H9 (cell line): ENCODE measurements at regions not wholly inside any gene's neighbourhood (a gene's known extent, or its start where the extent isn't known, plus 50 kb on each side); places are given as distances from the start of the nearest gene placed in this dataset.
"Not testable (repeated sequence)": the region's sequence is repeated elsewhere in the genome, so short reads cannot be mapped to it uniquely, and the experiment has no call there.

Source experiments
- DNase-seq: peaks from one replicate; pipeline ENCODE4 v3.0.0-alpha.2; 2017
- H2AFZ ChIP-seq: one replicate; pipeline ENCODE4 v1.6.1; 2013; ENCODE audit warnings: mild to moderate bottlenecking, low read length, control low read depth, moderate library complexity
- H2AK5ac ChIP-seq: 2 replicates; pipeline ENCODE4 v1.6.1; 2013; ENCODE audit warnings: low read length, control low read depth, mixed read lengths; ENCODE audit not compliant: insufficient read length
- H2BK120ac ChIP-seq: one replicate; pipeline ENCODE4 v1.6.1; 2013; ENCODE audit warnings: low read depth, mild to moderate bottlenecking, low read length, control low read depth, inconsistent platforms; ENCODE audit not compliant: poor library complexity, severe bottlenecking
- H2BK12ac ChIP-seq: 2 replicates; pipeline ENCODE4 v1.6.1; 2013; ENCODE audit warnings: low read length, control low read depth, mixed read lengths, low read depth; ENCODE audit not compliant: insufficient read length
- H2BK15ac ChIP-seq: 2 replicates; pipeline ENCODE4 v1.6.1; 2013; ENCODE audit warnings: low read depth, low read length, control low read depth
- H2BK20ac ChIP-seq: one replicate; pipeline ENCODE4 v1.6.1; 2013; ENCODE audit warnings: low read depth, mild to moderate bottlenecking, low read length, control low read depth, inconsistent platforms; ENCODE audit not compliant: poor library complexity, severe bottlenecking
- H2BK5ac ChIP-seq: 2 replicates; pipeline ENCODE4 v1.6.1; 2013; ENCODE audit warnings: low read length, control low read depth, mixed read lengths; ENCODE audit not compliant: insufficient read length
- H3K14ac ChIP-seq: 2 replicates; pipeline ENCODE4 v1.6.1; 2013; ENCODE audit warnings: low read length, control low read depth; ENCODE audit not compliant: insufficient read depth
- H3K18ac ChIP-seq: 2 replicates; pipeline ENCODE4 v1.6.1; 2013; ENCODE audit warnings: low read depth, mild to moderate bottlenecking, mixed read lengths, low read length, control low read depth; ENCODE audit not compliant: insufficient read length
- H3K23ac ChIP-seq: 2 replicates; pipeline ENCODE4 v1.6.1; 2013; ENCODE audit warnings: low read length, control low read depth, mixed read lengths, low read depth; ENCODE audit not compliant: insufficient read length
- H3K23me2 ChIP-seq: 2 replicates; pipeline ENCODE4 v1.6.1; 2013; ENCODE audit warnings: low read depth, mild to moderate bottlenecking, mixed read lengths, low read length, control low read depth; ENCODE audit not compliant: insufficient read length, poor library complexity, severe bottlenecking
- H3K27ac ChIP-seq: 2 replicates; pipeline ENCODE4 v1.5.1; 2013; ENCODE audit warnings: low read length, control low read depth, mixed read lengths, low read depth; ENCODE audit not compliant: insufficient read length
- H3K27me3 ChIP-seq: 2 replicates; pipeline ENCODE4 v1.6.1; 2013; ENCODE audit warnings: low read length, control low read depth, inconsistent platforms; ENCODE audit not compliant: insufficient read depth
- H3K4ac ChIP-seq: 2 replicates; pipeline ENCODE4 v1.6.1; 2013; ENCODE audit warnings: low read depth, mild to moderate bottlenecking, control low read depth, inconsistent platforms, low read length, moderate library complexity
- H3K4me1 ChIP-seq: 2 replicates; pipeline ENCODE4 v1.6.1; 2013; ENCODE audit warnings: low read length, control low read depth, inconsistent platforms; ENCODE audit not compliant: insufficient read depth
- H3K4me2 ChIP-seq: 2 replicates; pipeline ENCODE4 v1.6.1; 2013; ENCODE audit warnings: low read length, control low read depth, mixed read lengths; ENCODE audit not compliant: insufficient read length, insufficient read depth
- H3K56ac ChIP-seq: 2 replicates; pipeline ENCODE4 v1.6.1; 2013; ENCODE audit warnings: low read depth, mild to moderate bottlenecking, mixed read lengths, low read length, control low read depth; ENCODE audit not compliant: insufficient read length
- H3K79me1 ChIP-seq: 2 replicates; pipeline ENCODE4 v1.6.1; 2013; ENCODE audit warnings: low read depth, mild to moderate bottlenecking, moderate library complexity, low read length, control low read depth, inconsistent platforms; ENCODE audit not compliant: insufficient read depth, poor library complexity, severe bottlenecking
- H3K79me2 ChIP-seq: 2 replicates; pipeline ENCODE4 v1.6.1; 2013; ENCODE audit warnings: low read length, control low read depth, inconsistent platforms; ENCODE audit not compliant: insufficient read depth
- H3K9ac ChIP-seq: 2 replicates; pipeline ENCODE4 v1.6.1; 2013; ENCODE audit warnings: low read length, control low read depth, mixed read lengths; ENCODE audit not compliant: insufficient read length; ENCODE audit errors: extremely low read depth
- H3K9me3 ChIP-seq: one replicate; pipeline ENCODE4 v1.6.1; 2013; ENCODE audit warnings: low read depth, low read length, inconsistent platforms; ENCODE audit not compliant: control insufficient read depth
- H3T11ph ChIP-seq: one replicate; pipeline ENCODE4 v1.6.1; 2013; ENCODE audit warnings: mild to moderate bottlenecking, low read length, control low read depth, inconsistent platforms
- H4K20me1 ChIP-seq: one replicate; pipeline ENCODE4 v1.6.1; 2013; ENCODE audit not compliant: control insufficient read depth, insufficient read length, insufficient read depth
- H4K5ac ChIP-seq: 2 replicates; pipeline ENCODE4 v1.6.1; 2013; ENCODE audit warnings: low read depth, mild to moderate bottlenecking, mixed read lengths, low read length, control low read depth; ENCODE audit not compliant: insufficient read length
- H4K8ac ChIP-seq: replicated peaks from 2 replicates; pipeline ENCODE4 v1.6.1; 2013; ENCODE audit warnings: low read length, control low read depth, mixed read lengths, low read depth; ENCODE audit not compliant: insufficient read length
- H4K91ac ChIP-seq: 2 replicates; pipeline ENCODE4 v1.6.1; 2013; ENCODE audit warnings: low read depth, mild to moderate bottlenecking, moderate library complexity, mixed read lengths, low read length, control low read depth; ENCODE audit not compliant: insufficient read length
- H3K27ac Mint-ChIP-seq, 3 experiments: 2 replicates in 2 of 3; 3 replicates in 1 of 3; pipeline ENCODE4 v1.8.0; 2020 to 2021; ENCODE audit warnings: mixed read lengths in 3 of 3, mild to moderate bottlenecking in 1 of 3, moderate library complexity in 1 of 3
- H3K27me3 Mint-ChIP-seq: 2 replicates; pipeline ENCODE4 v1.8.0; 2021; ENCODE audit warnings: low read depth, mild to moderate bottlenecking, moderate library complexity, mixed read lengths
- H3K36me3 Mint-ChIP-seq, 3 experiments: 2 replicates in 2 of 3; 3 replicates in 1 of 3; pipeline ENCODE4 v1.8.0; 2020 to 2021; ENCODE audit warnings: low read depth in 3 of 3, mixed read lengths in 3 of 3; ENCODE audit not compliant: insufficient read depth in 1 of 3
- H3K4me1 Mint-ChIP-seq, 2 experiments: 2 replicates each; pipeline ENCODE4 v1.8.0; 2020; ENCODE audit warnings: mixed read lengths in 2 of 2
- H3K4me3 Mint-ChIP-seq, 2 experiments: 2 replicates in 1 of 2; 3 replicates in 1 of 2; pipeline ENCODE4 v1.8.0; 2020 to 2021; ENCODE audit warnings: mild to moderate bottlenecking in 2 of 2, mixed read lengths in 2 of 2, moderate library complexity in 1 of 2
- H3K9me3 Mint-ChIP-seq, 2 experiments: 2 replicates in 1 of 2; 3 replicates in 1 of 2; pipeline ENCODE4 v1.8.0; 2020; ENCODE audit warnings: mild to moderate bottlenecking in 2 of 2, mixed read lengths in 2 of 2, moderate library complexity in 1 of 2
- WGBS: extraction: QIAGEN DNeasy Blood & Tissue Kit; methylation state at CpG from one replicate; pipeline ENCODE4 v1.1.7; 2013; ENCODE audit warnings: missing lambda C conversion rate, low lambda C conversion rate, mixed read lengths; ENCODE audit not compliant: insufficient read length; ENCODE audit errors: extremely low coverage; 5-methylcytosine and 5-hydroxymethylcytosine counted together
- TF ChIP-seq, protein P1 (sequence below): fragments of 200-600 bp; sonication (generic); conservative IDR thresholded peaks from 3 replicates; pipeline ENCODE4 v1.8.0; 2021; ENCODE audit warnings: antibody characterized with exemption, mild to moderate bottlenecking

DNA sequence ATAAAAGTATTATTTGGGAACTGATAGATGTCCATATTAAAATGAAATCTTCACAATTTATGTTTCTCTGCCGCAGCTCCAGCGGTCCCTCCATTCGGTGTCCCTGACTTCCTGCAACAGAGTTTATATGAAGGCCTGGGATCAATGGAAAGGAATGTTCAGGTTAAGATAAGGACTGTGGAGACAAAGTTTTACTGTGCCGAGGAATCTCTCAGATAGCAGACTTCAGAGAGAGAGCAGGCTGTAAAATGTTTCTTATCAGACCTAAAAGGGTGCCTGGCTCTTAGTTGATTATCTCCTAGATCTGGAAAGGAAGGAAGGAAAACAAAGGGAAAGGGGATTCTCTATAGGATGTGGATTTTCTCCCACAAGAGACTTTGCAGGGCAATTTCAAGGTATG lies 193.7 kb upstream of the PIEZO2 start:
- no peak overlapping the region for H3K4ac ChIP-seq
- no peak overlapping the region for H4K91ac ChIP-seq
- no peaks in the 10 kb centered on the region for H3K4me1 Mint-ChIP-seq
- DNase-seq: no peak
- no peak overlapping the region for H3T11ph ChIP-seq
- H3K18ac ChIP-seq: no peak overlapping the region
- H2BK5ac ChIP-seq: no peak overlapping the region
- no peak overlapping the region for H2BK20ac ChIP-seq
- no peaks in the 10 kb centered on the region for H3K79me2 ChIP-seq
- H2AK5ac ChIP-seq: no peak overlapping the region
- H2AFZ ChIP-seq: no peak overlapping the region
- H3K79me1 ChIP-seq: no peaks in the 10 kb centered on the region
- no peaks in the 10 kb centered on the region for H4K20me1 ChIP-seq
- H3K9ac ChIP-seq: no peak overlapping the region
- H4K8ac ChIP-seq: no peak overlapping the region
- no peak overlapping the region for H3K4me2 ChIP-seq
- peaks cover 9% of the 10 kb centered on the region for H3K9me3 ChIP-seq
- no peak overlapping the region for H3K27ac Mint-ChIP-seq
- TF ChIP-seq, protein P1, sequence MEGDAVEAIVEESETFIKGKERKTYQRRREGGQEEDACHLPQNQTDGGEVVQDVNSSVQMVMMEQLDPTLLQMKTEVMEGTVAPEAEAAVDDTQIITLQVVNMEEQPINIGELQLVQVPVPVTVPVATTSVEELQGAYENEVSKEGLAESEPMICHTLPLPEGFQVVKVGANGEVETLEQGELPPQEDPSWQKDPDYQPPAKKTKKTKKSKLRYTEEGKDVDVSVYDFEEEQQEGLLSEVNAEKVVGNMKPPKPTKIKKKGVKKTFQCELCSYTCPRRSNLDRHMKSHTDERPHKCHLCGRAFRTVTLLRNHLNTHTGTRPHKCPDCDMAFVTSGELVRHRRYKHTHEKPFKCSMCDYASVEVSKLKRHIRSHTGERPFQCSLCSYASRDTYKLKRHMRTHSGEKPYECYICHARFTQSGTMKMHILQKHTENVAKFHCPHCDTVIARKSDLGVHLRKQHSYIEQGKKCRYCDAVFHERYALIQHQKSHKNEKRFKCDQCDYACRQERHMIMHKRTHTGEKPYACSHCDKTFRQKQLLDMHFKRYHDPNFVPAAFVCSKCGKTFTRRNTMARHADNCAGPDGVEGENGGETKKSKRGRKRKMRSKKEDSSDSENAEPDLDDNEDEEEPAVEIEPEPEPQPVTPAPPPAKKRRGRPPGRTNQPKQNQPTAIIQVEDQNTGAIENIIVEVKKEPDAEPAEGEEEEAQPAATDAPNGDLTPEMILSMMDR: no peak
- no peak overlapping the region for H3K14ac ChIP-seq
- H2BK12ac ChIP-seq: no peak overlapping the region
- no peaks in the 10 kb centered on the region; the same call in none of the 2 replicates for H3K27me3 Mint-ChIP-seq
- H3K27ac ChIP-seq: no peak overlapping the region
- no peaks in the 10 kb centered on the region for H3K23me2 ChIP-seq
- H3K4me3 Mint-ChIP-seq: no peak overlapping the region
- H3K27me3 ChIP-seq: no peaks in the 10 kb centered on the region
- peaks cover 11 to 34% (median 16%) of the 10 kb centered on the region in 3 experiments for H3K36me3 Mint-ChIP-seq
- no CpG with 5 or more reads among the region's 4 CpGs for WGBS
- H3K4me1 ChIP-seq: no peaks in the 10 kb centered on the region
- no peak overlapping the region for H3K23ac ChIP-seq
- H3K56ac ChIP-seq: no peak overlapping the region
- H3K9me3 Mint-ChIP-seq: peaks cover 36 to 39% of the 10 kb centered on the region in 2 experiments
- H2BK120ac ChIP-seq: no peak overlapping the region
- H2BK15ac ChIP-seq: no peak overlapping the region
- no peak overlapping the region for H4K5ac ChIP-seq

DNA sequence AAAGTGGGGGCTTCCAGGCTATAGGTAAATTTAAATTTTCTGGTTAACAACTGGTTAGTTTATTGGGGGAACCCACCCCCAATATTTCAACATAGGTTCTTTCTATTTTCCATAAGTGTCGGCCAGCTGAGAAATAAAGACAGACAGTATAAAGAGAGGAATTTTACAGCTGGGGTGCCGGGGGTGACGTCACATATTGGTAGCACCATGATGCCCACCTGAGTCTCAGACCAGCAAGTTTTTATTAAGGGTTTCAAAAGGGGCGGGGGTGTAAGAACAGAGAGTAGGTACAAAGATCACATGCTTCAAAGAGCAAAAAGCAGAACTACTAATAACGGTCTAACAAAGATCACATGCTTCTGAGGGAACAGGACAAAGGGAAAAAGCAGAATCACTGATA lies 192.7 kb upstream of the PIEZO2 start:
- H3K9me3 ChIP-seq, H3K23me2 ChIP-seq, H2BK15ac ChIP-seq, H4K20me1 ChIP-seq, H3K56ac ChIP-seq, H3K18ac ChIP-seq, H3T11ph ChIP-seq, H2AFZ ChIP-seq, H3K9ac ChIP-seq, H3K23ac ChIP-seq, H4K5ac ChIP-seq, DNase-seq, H4K8ac ChIP-seq, H3K79me2 ChIP-seq, H2AK5ac ChIP-seq, H3K27me3 Mint-ChIP-seq, H3K4me2 ChIP-seq, H2BK20ac ChIP-seq, H3K79me1 ChIP-seq, H3K14ac ChIP-seq, H3K4me1 ChIP-seq, H3K27me3 ChIP-seq, H3K4me1 Mint-ChIP-seq, H3K27ac ChIP-seq, H3K27ac Mint-ChIP-seq, H2BK5ac ChIP-seq, H4K91ac ChIP-seq, H2BK12ac ChIP-seq, H2BK120ac ChIP-seq, H3K4ac ChIP-seq, H3K4me3 Mint-ChIP-seq: not testable (repeated sequence)
- no CpG with 5 or more reads among the region's 5 CpGs for WGBS
- H3K9me3 Mint-ChIP-seq: peaks cover 32 to 33% of the 10 kb centered on the region in 2 experiments
- H3K36me3 Mint-ChIP-seq: peaks cover 11 to 30% (median 16%) of the 10 kb centered on the region in 3 experiments
